ENCODE measurements at regions not wholly inside any gene's neighbourhood (a gene's known extent, or its start where the extent isn't known, plus 50 kb on each side); places are given as distances from the start of the nearest gene placed in this dataset.
"Not testable (repeated sequence)": the region's sequence is repeated elsewhere in the genome, so short reads cannot be mapped to it uniquely, and the experiment has no call there.

- not testable (repeated sequence) for DNase-seq (ENCODE audit: low read depth)
These were observed 1711.3 kb downstream of the KHDRBS2 start for GRCh38 chr6:60574723-60575122.

GRCh38 chr6:60572607-60573006, 1713.4 kb downstream of the KHDRBS2 start:
- not testable (repeated sequence) for DNase-seq (ENCODE audit: low read depth)

GRCh38 chr6:60571293-60572016, 1714.6 kb downstream of the KHDRBS2 start:
- DNase-seq (ENCODE audit: low read depth): not testable (repeated sequence)

- not testable (repeated sequence) for DNase-seq (ENCODE audit: low read depth)
These were observed 1715.4 kb downstream of the KHDRBS2 start for GRCh38 chr6:60570599-60570998.

GRCh38 chr6:60567447-60568187, 1718.4 kb downstream of the KHDRBS2 start:
- not testable (repeated sequence) for DNase-seq (ENCODE audit: low read depth)

- not testable (repeated sequence) for DNase-seq (ENCODE audit: low read depth)
These were observed 1719.6 kb downstream of the KHDRBS2 start for GRCh38 chr6:60566387-60566786.

GRCh38 chr6:60559702-60560101, 1726.3 kb downstream of the KHDRBS2 start:
- DNase-seq (ENCODE audit: low read depth): not testable (repeated sequence)

GRCh38 chr6:60547340-60547739, 1738.7 kb downstream of the KHDRBS2 start:
- DNase-seq (ENCODE audit: low read depth): not testable (repeated sequence)

GRCh38 chr6:60524770-60525169, 1761.3 kb downstream of the KHDRBS2 start:
- not testable (repeated sequence) for DNase-seq (ENCODE audit: low read depth)

- DNase-seq (ENCODE audit: low read depth): not testable (repeated sequence)
These were observed 1808.3 kb downstream of the KHDRBS2 start for GRCh38 chr6:60477747-60478146.

- not testable (repeated sequence) for DNase-seq (ENCODE audit: low read depth)
These were observed 1812.2 kb downstream of the KHDRBS2 start for GRCh38 chr6:60473805-60474204.

GRCh38 chr6:60471426-60471825, 1814.6 kb downstream of the KHDRBS2 start:
- DNase-seq (ENCODE audit: low read depth): not testable (repeated sequence)

GRCh38 chr6:60450428-60450827, 1835.6 kb downstream of the KHDRBS2 start:
- DNase-seq (ENCODE audit: low read depth): not testable (repeated sequence)

- DNase-seq (ENCODE audit: low read depth): not testable (repeated sequence)
These were observed 1841.5 kb downstream of the KHDRBS2 start for GRCh38 chr6:60444532-60444931.

- not testable (repeated sequence) for DNase-seq (ENCODE audit: low read depth)
These were observed 1846.3 kb downstream of the KHDRBS2 start for GRCh38 chr6:60439709-60440108.

- not testable (repeated sequence) for DNase-seq (ENCODE audit: low read depth)
These were observed 1863.3 kb downstream of the KHDRBS2 start for GRCh38 chr6:60422691-60423090.

GRCh38 chr6:60416118-60416517, 1869.9 kb downstream of the KHDRBS2 start:
- DNase-seq (ENCODE audit: low read depth): not testable (repeated sequence)

- DNase-seq (ENCODE audit: low read depth): not testable (repeated sequence)
These were observed 1877.3 kb downstream of the KHDRBS2 start for GRCh38 chr6:60408747-60409146.

GRCh38 chr6:60403268-60403667, 1882.8 kb downstream of the KHDRBS2 start:
- not testable (repeated sequence) for DNase-seq (ENCODE audit: low read depth)

- DNase-seq (ENCODE audit: low read depth): not testable (repeated sequence)
These were observed 1883.5 kb downstream of the KHDRBS2 start for GRCh38 chr6:60402490-60402889.

GRCh38 chr6:60395261-60395660, 1890.8 kb downstream of the KHDRBS2 start:
- DNase-seq (ENCODE audit: low read depth): not testable (repeated sequence)

GRCh38 chr6:60392969-60393368, 1893.1 kb downstream of the KHDRBS2 start:
- DNase-seq (ENCODE audit: low read depth): not testable (repeated sequence)

GRCh38 chr6:60389094-60389493, 1896.9 kb downstream of the KHDRBS2 start:
- DNase-seq (ENCODE audit: low read depth): not testable (repeated sequence)

All from EH (cell line).